Trophoblast cell (in vitro differentiated cells and primary cell): ENCODE measurements at regions not wholly inside any gene's neighbourhood (a gene's known extent, or its start where the extent isn't known, plus 50 kb on each side); places are given as distances from the start of the nearest gene placed in this dataset.

Source experiments
- DNase-seq, 2 donors: peaks; one replicate each; pipeline ENCODE4 v3.0.0-alpha.2; 2016
- H2AFZ ChIP-seq: 2 replicates; pipeline ENCODE4 v1.6.1; 2013; ENCODE audit warnings: low read length, moderate library complexity, mild to moderate bottlenecking; ENCODE audit not compliant: insufficient read depth, poor library complexity
- H2AK5ac ChIP-seq: 2 replicates; pipeline ENCODE4 v1.6.1; 2013; ENCODE audit warnings: mild to moderate bottlenecking, low read length
- H2BK120ac ChIP-seq: 2 replicates; pipeline ENCODE4 v1.6.1; 2013; ENCODE audit warnings: low read length, mild to moderate bottlenecking, moderate library complexity; ENCODE audit not compliant: insufficient read depth, poor library complexity
- H2BK12ac ChIP-seq: 2 replicates; pipeline ENCODE4 v1.6.1; 2013; ENCODE audit warnings: mild to moderate bottlenecking, low read length, moderate library complexity
- H2BK5ac ChIP-seq: 2 replicates; pipeline ENCODE4 v1.6.1; 2013; ENCODE audit warnings: low read length, low read depth, moderate library complexity, mild to moderate bottlenecking; ENCODE audit not compliant: poor library complexity
- H3K14ac ChIP-seq: 2 replicates; pipeline ENCODE4 v1.6.1; 2013; ENCODE audit warnings: mild to moderate bottlenecking, low read length
- H3K18ac ChIP-seq: 2 replicates; pipeline ENCODE4 v1.6.1; 2013; ENCODE audit warnings: mild to moderate bottlenecking, low read length
- H3K23ac ChIP-seq: 2 replicates; pipeline ENCODE4 v1.6.1; 2013; ENCODE audit warnings: low read length
- H3K27ac ChIP-seq: 2 replicates; pipeline ENCODE4 v1.5.1; 2013; ENCODE audit warnings: low read depth, mild to moderate bottlenecking, inconsistent platforms, low read length, moderate library complexity
- H3K27me3 ChIP-seq: 2 replicates; pipeline ENCODE4 v1.6.1; 2013; ENCODE audit warnings: inconsistent platforms, mild to moderate bottlenecking, low read length, moderate library complexity; ENCODE audit not compliant: insufficient read depth
- H3K36me3 ChIP-seq, 2 experiments: 1 replicate in 1 of 2; 2 replicates in 1 of 2; pipeline ENCODE4 v1.6.1; 2013; ENCODE audit warnings: low read length in 2 of 2, mild to moderate bottlenecking in 2 of 2, moderate library complexity in 1 of 2; ENCODE audit not compliant: insufficient read depth in 2 of 2, control insufficient read depth in 1 of 2
- H3K4ac ChIP-seq: 2 replicates; pipeline ENCODE4 v1.6.1; 2013; ENCODE audit warnings: low read depth, mild to moderate bottlenecking, low read length, moderate library complexity
- H3K4me1 ChIP-seq, 2 experiments: 1 replicate in 1 of 2; 2 replicates in 1 of 2; pipeline ENCODE4 v1.6.1; 2013; ENCODE audit warnings: low read length in 2 of 2, mild to moderate bottlenecking in 2 of 2, moderate library complexity in 1 of 2; ENCODE audit not compliant: insufficient read depth in 2 of 2, control insufficient read depth in 1 of 2
- H3K4me2 ChIP-seq: 2 replicates; pipeline ENCODE4 v1.6.1; 2013; ENCODE audit warnings: inconsistent platforms, mild to moderate bottlenecking, low read length, moderate library complexity
- H3K4me3 ChIP-seq: 2 replicates; pipeline ENCODE4 v1.5.1; 2013; ENCODE audit warnings: mild to moderate bottlenecking, low read depth, low read length, inconsistent platforms
- H3K79me1 ChIP-seq: one replicate; pipeline ENCODE4 v1.6.1; 2013; ENCODE audit warnings: low read length
- H3K79me2 ChIP-seq: 2 replicates; pipeline ENCODE4 v1.6.1; 2013; ENCODE audit warnings: low read length, mild to moderate bottlenecking; ENCODE audit not compliant: control insufficient read depth, insufficient read depth, poor library complexity
- H3K9ac ChIP-seq: 2 replicates; pipeline ENCODE4 v1.6.1; 2013; ENCODE audit warnings: mild to moderate bottlenecking, low read length
- H3K9me3 ChIP-seq: 2 replicates; pipeline ENCODE4 v1.6.1; 2013; ENCODE audit warnings: low read depth, mild to moderate bottlenecking, control low read depth, inconsistent platforms, low read length; ENCODE audit not compliant: insufficient read depth
- H4K12ac ChIP-seq: 2 replicates; pipeline ENCODE4 v1.6.1; 2013; ENCODE audit warnings: low read depth, mild to moderate bottlenecking, low read length, moderate library complexity
- H4K8ac ChIP-seq: 2 replicates; pipeline ENCODE4 v1.6.1; 2013; ENCODE audit warnings: low read depth, mild to moderate bottlenecking, low read length, moderate library complexity
- H4K91ac ChIP-seq: one replicate; pipeline ENCODE4 v1.6.1; 2013; ENCODE audit warnings: low read depth, mild to moderate bottlenecking, low read length, moderate library complexity
- WGBS: extraction: QIAGEN DNeasy Blood & Tissue Kit; methylation state at CpG from one replicate; pipeline ENCODE4 v1.1.7; 2013; ENCODE audit warnings: missing lambda C conversion rate; ENCODE audit not compliant: insufficient read length, insufficient coverage; ENCODE audit errors: extremely low coverage; 5-methylcytosine and 5-hydroxymethylcytosine counted together

- Histone ChIP-seq H3K36me3 (no peaks in the 10 kb centered on the region), H2AFZ (no peak overlapping the region), H3K4me3 (no peak overlapping the region), H3K4me2 (no peak overlapping the region), H3K27me3 (no peaks in the 10 kb centered on the region), H3K79me2 (no peaks in the 10 kb centered on the region), H3K23ac (no peak overlapping the region), H3K4me1 (no peaks in the 10 kb centered on the region), H4K8ac (no peak overlapping the region), H3K9me3 (no peaks in the 10 kb centered on the region), H4K12ac (no peak overlapping the region), H3K4ac (no peak overlapping the region), H3K79me1 (no peaks in the 10 kb centered on the region), H3K9ac (no peak overlapping the region), H2AK5ac (no peak overlapping the region), H4K91ac (no peak overlapping the region), H3K18ac (no peak overlapping the region), H2BK12ac (no peak overlapping the region), H3K27ac (no peak overlapping the region), H2BK120ac (no peak overlapping the region), H3K14ac (no peak overlapping the region), H2BK5ac (no peak overlapping the region)
- DNase-seq, result no peak
- WGBS, result no CpG with 5 or more reads among the region's 1 CpG
Measured at GRCh38 chr3:157746391-157746790, 243.2 kb upstream of the VEPH1 start.

- no peak overlapping the region for H4K12ac ChIP-seq
- no peaks in the 10 kb centered on the region for H3K27me3 ChIP-seq
- no peak overlapping the region for H2AFZ ChIP-seq
- no peak overlapping the region for H4K8ac ChIP-seq
- no peak overlapping the region for H2BK120ac ChIP-seq
- H2BK12ac ChIP-seq, result no peak overlapping the region
- H3K79me1 ChIP-seq, result no peaks in the 10 kb centered on the region
- H3K4me1 ChIP-seq, result no peaks in the 10 kb centered on the region
- no peak overlapping the region for H3K4me3 ChIP-seq
- H3K79me2 ChIP-seq, result no peaks in the 10 kb centered on the region
- no peak overlapping the region for H3K4me2 ChIP-seq
- no peaks in the 10 kb centered on the region for H3K9me3 ChIP-seq
- no peak overlapping the region for H3K18ac ChIP-seq
- no peak overlapping the region for H3K23ac ChIP-seq
- H3K14ac ChIP-seq, result no peak overlapping the region
- H4K91ac ChIP-seq, result no peak overlapping the region
- H2BK5ac ChIP-seq, result no peak overlapping the region
- no peak overlapping the region for H3K9ac ChIP-seq
- H3K4ac ChIP-seq, result no peak overlapping the region
- DNase-seq, result no peak
- H3K36me3 ChIP-seq, result no peaks in the 10 kb centered on the region
- no peak overlapping the region for H3K27ac ChIP-seq
- H2AK5ac ChIP-seq, result no peak overlapping the region
Measured at GRCh38 chr3:157741607-157742006, 238.4 kb upstream of the VEPH1 start.

GRCh38 chr3:157738441-157738840 is 235.2 kb upstream of the VEPH1 start:
- Histone ChIP-seq H3K14ac (no peak overlapping the region), H2AFZ (no peak overlapping the region), H3K79me1 (no peaks in the 10 kb centered on the region), H2AK5ac (no peak overlapping the region), H3K18ac (no peak overlapping the region), H2BK5ac (no peak overlapping the region), H3K27ac (no peak overlapping the region), H3K4ac (no peak overlapping the region), H3K27me3 (no peaks in the 10 kb centered on the region), H2BK120ac (no peak overlapping the region), H4K91ac (no peak overlapping the region), H3K4me1 (no peaks in the 10 kb centered on the region), H4K8ac (no peak overlapping the region), H2BK12ac (no peak overlapping the region), H3K36me3 (no peaks in the 10 kb centered on the region), H4K12ac (no peak overlapping the region), H3K23ac (no peak overlapping the region), H3K9me3 (no peaks in the 10 kb centered on the region), H3K79me2 (no peaks in the 10 kb centered on the region), H3K9ac (no peak overlapping the region), H3K4me3 (no peak overlapping the region), H3K4me2 (no peak overlapping the region)
- DNase-seq, result no peak
- WGBS, result no CpG with 5 or more reads among the region's 5 CpGs

GRCh38 chr3:157718800-157719199 is 215.6 kb upstream of the VEPH1 start:
- no peak overlapping the region for H2AFZ ChIP-seq
- no peak overlapping the region for H4K91ac ChIP-seq
- no peak overlapping the region for H3K9ac ChIP-seq
- no peaks in the 10 kb centered on the region for H3K27me3 ChIP-seq
- H3K4me3 ChIP-seq, result no peak overlapping the region
- no peak overlapping the region for H2BK12ac ChIP-seq
- H2BK5ac ChIP-seq, result no peak overlapping the region
- no peak overlapping the region for H2BK120ac ChIP-seq
- H3K79me1 ChIP-seq, result no peaks in the 10 kb centered on the region
- no peak overlapping the region for H4K12ac ChIP-seq
- no peak for DNase-seq
- H2AK5ac ChIP-seq, result no peak overlapping the region
- peaks cover 2% of the 10 kb centered on the region for H3K9me3 ChIP-seq
- no peaks in the 10 kb centered on the region for H3K4me1 ChIP-seq
- H3K79me2 ChIP-seq, result no peaks in the 10 kb centered on the region
- H3K4ac ChIP-seq, result no peak overlapping the region
- H3K4me2 ChIP-seq, result no peak overlapping the region
- no CpG with 5 or more reads among the region's 4 CpGs for WGBS
- no peaks in the 10 kb centered on the region for H3K36me3 ChIP-seq
- H4K8ac ChIP-seq, result no peak overlapping the region
- H3K23ac ChIP-seq, result no peak overlapping the region
- H3K18ac ChIP-seq, result no peak overlapping the region
- no peak overlapping the region for H3K27ac ChIP-seq
- H3K14ac ChIP-seq, result no peak overlapping the region

DNA sequence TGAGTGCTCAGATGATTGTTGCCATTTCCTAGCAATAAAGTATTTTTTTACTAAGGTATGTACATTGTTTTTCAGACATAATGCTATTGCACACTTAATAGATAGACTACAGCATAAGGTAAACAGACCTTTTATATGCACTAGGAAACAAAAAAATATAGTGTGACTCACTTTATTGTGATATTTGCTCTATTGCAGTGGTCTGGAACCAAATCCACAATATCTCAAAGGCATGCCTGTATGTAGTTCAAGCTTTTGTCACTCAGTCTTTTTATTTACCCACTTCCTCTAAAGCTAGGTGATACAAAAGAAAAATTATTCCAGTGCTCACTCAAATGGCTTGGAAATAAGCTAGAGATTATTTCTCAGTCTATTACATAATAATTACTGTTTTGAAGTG is 209.9 kb upstream of the VEPH1 start:
- no peak overlapping the region for H3K14ac ChIP-seq
- no peak overlapping the region for H2BK120ac ChIP-seq
- H3K36me3 ChIP-seq, result no peaks in the 10 kb centered on the region
- H3K4me2 ChIP-seq, result no peak overlapping the region
- H3K4ac ChIP-seq, result no peak overlapping the region
- no peak overlapping the region for H4K91ac ChIP-seq
- no peak overlapping the region for H2BK5ac ChIP-seq
- H4K12ac ChIP-seq, result no peak overlapping the region
- no peak overlapping the region for H3K9ac ChIP-seq
- H2AFZ ChIP-seq, result no peak overlapping the region
- H3K27ac ChIP-seq, result no peak overlapping the region
- H2BK12ac ChIP-seq, result no peak overlapping the region
- H3K9me3 ChIP-seq, result peaks cover 2% of the 10 kb centered on the region
- H4K8ac ChIP-seq, result no peak overlapping the region
- H3K18ac ChIP-seq, result no peak overlapping the region
- H3K79me1 ChIP-seq, result no peaks in the 10 kb centered on the region
- H3K79me2 ChIP-seq, result no peaks in the 10 kb centered on the region
- H3K27me3 ChIP-seq, result no peaks in the 10 kb centered on the region
- no peak overlapping the region for H3K4me3 ChIP-seq
- no peaks in the 10 kb centered on the region for H3K4me1 ChIP-seq
- no peak for DNase-seq
- no peak overlapping the region for H3K23ac ChIP-seq
- no peak overlapping the region for H2AK5ac ChIP-seq
